GM12891 (cell line): ENCODE measurements at regions not wholly inside any gene's neighbourhood (a gene's known extent, or its start where the extent isn't known, plus 50 kb on each side); places are given as distances from the start of the nearest gene placed in this dataset.

Source experiments
- PAX5 ChIP-seq: IDR thresholded peaks from 2 replicates; pipeline ENCODE4 v1.6.1; 2011; ENCODE audit warnings: low read length, moderate library complexity, mild to moderate bottlenecking; ENCODE audit not compliant: insufficient read depth, severe bottlenecking
- POLR2A ChIP-seq: IDR thresholded peaks from 2 replicates; pipeline ENCODE4 v1.6.1; 2011; ENCODE audit warnings: low read depth, low read length, control low read depth
- POLR2AphosphoS5 ChIP-seq: IDR thresholded peaks from 2 replicates; pipeline ENCODE4 v1.6.1; 2011; ENCODE audit warnings: low read depth, low read length, control low read depth
- POU2F2 ChIP-seq: IDR thresholded peaks from 2 replicates; pipeline ENCODE4 v1.6.1; 2011; ENCODE audit warnings: low read depth, mild to moderate bottlenecking, control low read depth, low read length, moderate library complexity
- SPI1 ChIP-seq: IDR thresholded peaks from 2 replicates; pipeline ENCODE4 v1.6.1; 2011; ENCODE audit warnings: low read depth, low read length, control low read depth
- TAF1 ChIP-seq: IDR thresholded peaks from 2 replicates; pipeline ENCODE4 v1.6.1; 2011; ENCODE audit warnings: low read depth, low read length, control low read depth

DNA sequence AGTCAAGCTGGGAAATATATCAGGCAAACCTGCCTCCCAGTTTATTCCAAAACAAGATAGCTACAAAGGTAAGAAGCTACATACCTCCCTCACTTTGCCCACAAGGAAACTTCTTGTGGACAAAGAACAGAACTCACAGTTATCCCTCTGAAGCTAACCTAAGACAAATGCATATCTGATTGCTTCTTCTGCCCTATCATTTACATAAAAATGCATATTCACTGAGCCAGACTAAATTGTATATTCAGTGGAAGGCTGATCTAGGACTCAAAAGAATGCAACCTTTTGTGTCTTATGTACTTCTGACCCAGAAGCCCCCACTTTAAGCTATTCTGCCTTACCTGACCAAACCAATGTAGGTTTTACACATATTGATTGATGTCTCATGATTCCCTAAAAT, 276.8 kb downstream of the HTR1A start:
- TF ChIP-seq POLR2A: no peak
- no peak for TF ChIP-seq POLR2AphosphoS5
- TF ChIP-seq TAF1: no peak
- no peak for TF ChIP-seq SPI1
- TF ChIP-seq POU2F2: no peak
- no peak for TF ChIP-seq PAX5
